MM.1S (cell line): ENCODE measurements at regions not wholly inside any gene's neighbourhood (a gene's known extent, or its start where the extent isn't known, plus 50 kb on each side); places are given as distances from the start of the nearest gene placed in this dataset.

ENCODE experiments used
- CTCF ChIP-seq: fragments of 300-600 bp; sonication (generic); IDR thresholded peaks from 2 replicates; pipeline ENCODE4 v1.5.1; 2016; ENCODE audit warnings: antibody characterized with exemption, low read length, mixed read lengths
- EZH2 ChIP-seq: fragments of 300-600 bp; sonication (generic); optimal IDR thresholded peaks from 2 replicates; pipeline ENCODE3; 2017; ENCODE audit warnings: low read depth, mild to moderate bottlenecking, antibody characterized with exemption, low read length, mixed read lengths

DNA sequence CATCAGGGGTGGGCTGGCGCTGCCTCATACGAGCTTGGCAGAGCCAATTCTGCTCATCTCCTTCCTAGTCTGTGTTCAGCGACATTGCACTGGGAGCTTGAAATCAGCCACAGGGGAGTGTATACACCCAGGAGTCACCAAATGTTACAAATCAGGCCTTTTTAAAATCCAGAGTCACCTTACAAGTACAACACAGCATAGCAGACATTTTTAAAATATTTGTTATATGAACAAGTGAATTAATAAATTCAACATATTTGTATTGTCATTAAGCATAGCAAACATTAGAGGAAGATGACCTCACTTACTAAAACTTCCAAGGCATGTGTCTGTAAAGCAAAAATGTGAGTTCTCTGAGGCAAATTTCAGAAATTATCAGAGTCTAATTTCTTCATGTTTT lies 210.0 kb downstream of the HLX start:
- TF ChIP-seq CTCF, result no peak
- no peak for TF ChIP-seq EZH2
